ENCODE measurements at regions not wholly inside any gene's neighbourhood (a gene's known extent, or its start where the extent isn't known, plus 50 kb on each side); places are given as distances from the start of the nearest gene placed in this dataset.

DNA sequence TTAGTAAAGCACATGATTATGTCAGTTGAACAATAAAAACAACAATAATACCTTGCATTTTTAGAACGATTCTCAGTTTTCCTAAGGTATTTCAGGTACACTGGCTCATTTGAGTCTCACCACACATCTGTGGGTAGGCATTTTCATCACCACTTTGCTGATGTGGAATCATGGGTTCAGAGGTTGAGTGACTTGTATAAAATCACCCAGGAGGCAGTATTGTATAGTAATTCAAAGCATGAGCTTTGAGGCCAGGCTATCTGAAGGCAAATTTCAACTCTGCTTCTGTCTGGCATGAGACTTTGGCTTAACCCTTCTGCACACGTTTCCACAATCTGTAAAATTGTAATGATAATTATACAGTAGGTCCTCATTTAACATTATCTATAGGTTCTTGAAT, 183.9 kb upstream of the CMC1 start:
- TF ChIP-seq, protein P1, sequence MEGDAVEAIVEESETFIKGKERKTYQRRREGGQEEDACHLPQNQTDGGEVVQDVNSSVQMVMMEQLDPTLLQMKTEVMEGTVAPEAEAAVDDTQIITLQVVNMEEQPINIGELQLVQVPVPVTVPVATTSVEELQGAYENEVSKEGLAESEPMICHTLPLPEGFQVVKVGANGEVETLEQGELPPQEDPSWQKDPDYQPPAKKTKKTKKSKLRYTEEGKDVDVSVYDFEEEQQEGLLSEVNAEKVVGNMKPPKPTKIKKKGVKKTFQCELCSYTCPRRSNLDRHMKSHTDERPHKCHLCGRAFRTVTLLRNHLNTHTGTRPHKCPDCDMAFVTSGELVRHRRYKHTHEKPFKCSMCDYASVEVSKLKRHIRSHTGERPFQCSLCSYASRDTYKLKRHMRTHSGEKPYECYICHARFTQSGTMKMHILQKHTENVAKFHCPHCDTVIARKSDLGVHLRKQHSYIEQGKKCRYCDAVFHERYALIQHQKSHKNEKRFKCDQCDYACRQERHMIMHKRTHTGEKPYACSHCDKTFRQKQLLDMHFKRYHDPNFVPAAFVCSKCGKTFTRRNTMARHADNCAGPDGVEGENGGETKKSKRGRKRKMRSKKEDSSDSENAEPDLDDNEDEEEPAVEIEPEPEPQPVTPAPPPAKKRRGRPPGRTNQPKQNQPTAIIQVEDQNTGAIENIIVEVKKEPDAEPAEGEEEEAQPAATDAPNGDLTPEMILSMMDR (IDR thresholded peaks at IDR 0.05; ENCODE audit: poor library complexity), result no peak
- no peak for TF ChIP-seq EZH2 (IDR thresholded peaks at IDR 0.05; ENCODE audit: borderline replicate concordance)
- no peak for TF ChIP-seq EZH2phosphoT487 (IDR thresholded peaks at IDR 0.05; ENCODE audit: low read depth, severe bottlenecking, unreplicated experiment)

Measured in hepatocyte (in vitro differentiated cells).